IPS-NIHi7 (cell line): ENCODE measurements at regions not wholly inside any gene's neighbourhood (a gene's known extent, or its start where the extent isn't known, plus 50 kb on each side); places are given as distances from the start of the nearest gene placed in this dataset.
A peak's percentile ranks its signal among the peaks of the same experiment; 100 is the strongest.

ENCODE experiments used
- DNase-seq: peaks from one replicate; pipeline ENCODE4 v3.0.0; 2012; ENCODE audit warnings: mixed read lengths; ENCODE audit errors: extremely low spot score

GRCh38 chr5:8320244-8320643 is 451.3 kb downstream of the MTRR start:
- no peak for DNase-seq

- DNase-seq, result no peak
Observed at GRCh38 chr5:8321272-8321671, 452.3 kb downstream of the MTRR start.

GRCh38 chr5:8322484-8322883 is 453.5 kb downstream of the MTRR start:
- DNase-seq, result no peak

- no peak for DNase-seq
Observed at GRCh38 chr5:8327016-8327415, 458.1 kb downstream of the MTRR start.

- no peak for DNase-seq
Observed at GRCh38 chr5:8329773-8330172, 460.8 kb downstream of the MTRR start.

- DNase-seq, result no peak
Observed at GRCh38 chr5:8332666-8333445, 463.9 kb downstream of the MTRR start.

GRCh38 chr5:8333485-8333884 is 464.5 kb downstream of the MTRR start:
- DNase-seq, result no peak

- DNase-seq, result no peak
Observed at GRCh38 chr5:8333977-8334376, 465.0 kb downstream of the MTRR start.

GRCh38 chr5:8340261-8340660 is 471.3 kb downstream of the MTRR start:
- DNase-seq, result no peak

- DNase-seq, result peak; percentile 47
Observed at GRCh38 chr5:8340739-8341344, 471.9 kb downstream of the MTRR start.

- no peak for DNase-seq
Observed at GRCh38 chr5:8341406-8341805, 472.5 kb downstream of the MTRR start.

GRCh38 chr5:8347984-8348383 is 479.0 kb downstream of the MTRR start:
- DNase-seq, result no peak

- DNase-seq, result no peak
Observed at GRCh38 chr5:8349855-8350254, 480.9 kb downstream of the MTRR start.

GRCh38 chr5:8350644-8351339 is 481.8 kb downstream of the MTRR start:
- no peak for DNase-seq

GRCh38 chr5:8355981-8356380 is 487.0 kb downstream of the MTRR start:
- DNase-seq, result no peak

GRCh38 chr5:8360012-8360411 is 491.1 kb downstream of the MTRR start:
- no peak for DNase-seq

- DNase-seq, result no peak
Observed at GRCh38 chr5:8362495-8362894, 493.5 kb downstream of the MTRR start.

- DNase-seq, result no peak
Observed at GRCh38 chr5:8363138-8363537, 494.2 kb downstream of the MTRR start.

GRCh38 chr5:8366266-8366665 is 497.3 kb downstream of the MTRR start:
- DNase-seq, result no peak

- DNase-seq, result no peak
Observed at GRCh38 chr5:8376478-8376877, 507.5 kb downstream of the MTRR start.

- no peak for DNase-seq
Observed at GRCh38 chr5:8381972-8382371, 513.0 kb downstream of the MTRR start.

GRCh38 chr5:8382456-8382855 is 513.5 kb downstream of the MTRR start:
- no peak for DNase-seq

GRCh38 chr5:8383616-8384015 is 514.7 kb downstream of the MTRR start:
- no peak for DNase-seq
